ENCODE measurements at regions not wholly inside any gene's neighbourhood (a gene's known extent, or its start where the extent isn't known, plus 50 kb on each side); places are given as distances from the start of the nearest gene placed in this dataset.

DNA sequence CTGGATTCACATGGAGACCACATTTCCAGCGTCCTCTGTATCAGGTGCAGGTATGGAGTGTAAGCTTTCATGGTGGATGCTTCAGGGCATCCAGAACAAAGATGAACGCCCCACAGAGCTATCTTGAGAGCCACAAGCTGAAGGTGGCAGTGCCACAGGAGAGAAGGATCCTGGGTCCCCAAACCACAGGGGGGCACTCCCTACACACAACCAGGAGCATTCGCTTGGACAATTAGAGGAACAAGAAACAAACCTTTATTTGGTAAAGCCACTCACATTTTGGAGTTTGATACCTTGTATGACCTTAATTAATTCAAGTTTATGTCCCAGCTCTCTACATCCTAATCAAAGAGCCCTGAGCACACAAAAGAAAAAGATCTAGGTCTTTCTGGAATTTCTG lies 406.3 kb downstream of the PREX1 start:
- TF ChIP-seq, protein P1, sequence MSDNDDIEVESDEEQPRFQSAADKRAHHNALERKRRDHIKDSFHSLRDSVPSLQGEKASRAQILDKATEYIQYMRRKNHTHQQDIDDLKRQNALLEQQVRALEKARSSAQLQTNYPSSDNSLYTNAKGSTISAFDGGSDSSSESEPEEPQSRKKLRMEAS (CRISPR knock-in tag; IDR thresholded peaks at IDR 0.05), result no peak
- TF ChIP-seq, protein P2, sequence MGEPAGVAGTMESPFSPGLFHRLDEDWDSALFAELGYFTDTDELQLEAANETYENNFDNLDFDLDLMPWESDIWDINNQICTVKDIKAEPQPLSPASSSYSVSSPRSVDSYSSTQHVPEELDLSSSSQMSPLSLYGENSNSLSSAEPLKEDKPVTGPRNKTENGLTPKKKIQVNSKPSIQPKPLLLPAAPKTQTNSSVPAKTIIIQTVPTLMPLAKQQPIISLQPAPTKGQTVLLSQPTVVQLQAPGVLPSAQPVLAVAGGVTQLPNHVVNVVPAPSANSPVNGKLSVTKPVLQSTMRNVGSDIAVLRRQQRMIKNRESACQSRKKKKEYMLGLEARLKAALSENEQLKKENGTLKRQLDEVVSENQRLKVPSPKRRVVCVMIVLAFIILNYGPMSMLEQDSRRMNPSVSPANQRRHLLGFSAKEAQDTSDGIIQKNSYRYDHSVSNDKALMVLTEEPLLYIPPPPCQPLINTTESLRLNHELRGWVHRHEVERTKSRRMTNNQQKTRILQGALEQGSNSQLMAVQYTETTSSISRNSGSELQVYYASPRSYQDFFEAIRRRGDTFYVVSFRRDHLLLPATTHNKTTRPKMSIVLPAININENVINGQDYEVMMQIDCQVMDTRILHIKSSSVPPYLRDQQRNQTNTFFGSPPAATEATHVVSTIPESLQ (CRISPR knock-in tag; IDR thresholded peaks at IDR 0.05), result no peak
- TF ChIP-seq, protein P3, sequence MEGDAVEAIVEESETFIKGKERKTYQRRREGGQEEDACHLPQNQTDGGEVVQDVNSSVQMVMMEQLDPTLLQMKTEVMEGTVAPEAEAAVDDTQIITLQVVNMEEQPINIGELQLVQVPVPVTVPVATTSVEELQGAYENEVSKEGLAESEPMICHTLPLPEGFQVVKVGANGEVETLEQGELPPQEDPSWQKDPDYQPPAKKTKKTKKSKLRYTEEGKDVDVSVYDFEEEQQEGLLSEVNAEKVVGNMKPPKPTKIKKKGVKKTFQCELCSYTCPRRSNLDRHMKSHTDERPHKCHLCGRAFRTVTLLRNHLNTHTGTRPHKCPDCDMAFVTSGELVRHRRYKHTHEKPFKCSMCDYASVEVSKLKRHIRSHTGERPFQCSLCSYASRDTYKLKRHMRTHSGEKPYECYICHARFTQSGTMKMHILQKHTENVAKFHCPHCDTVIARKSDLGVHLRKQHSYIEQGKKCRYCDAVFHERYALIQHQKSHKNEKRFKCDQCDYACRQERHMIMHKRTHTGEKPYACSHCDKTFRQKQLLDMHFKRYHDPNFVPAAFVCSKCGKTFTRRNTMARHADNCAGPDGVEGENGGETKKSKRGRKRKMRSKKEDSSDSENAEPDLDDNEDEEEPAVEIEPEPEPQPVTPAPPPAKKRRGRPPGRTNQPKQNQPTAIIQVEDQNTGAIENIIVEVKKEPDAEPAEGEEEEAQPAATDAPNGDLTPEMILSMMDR (IDR thresholded peaks at IDR 0.05), result no peak
- TF ChIP-seq, protein P4, sequence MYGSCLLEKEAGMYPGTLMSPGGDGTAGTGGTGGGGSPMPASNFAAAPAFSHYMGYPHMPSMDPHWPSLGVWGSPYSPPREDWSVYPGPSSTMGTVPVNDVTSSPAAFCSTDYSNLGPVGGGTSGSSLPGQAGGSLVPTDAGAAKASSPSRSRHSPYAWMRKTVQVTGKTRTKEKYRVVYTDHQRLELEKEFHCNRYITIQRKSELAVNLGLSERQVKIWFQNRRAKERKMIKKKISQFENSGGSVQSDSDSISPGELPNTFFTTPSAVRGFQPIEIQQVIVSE (CRISPR knock-in tag; IDR thresholded peaks at IDR 0.05; ENCODE audit: borderline replicate concordance), result no peak
- TF ChIP-seq, protein P5, sequence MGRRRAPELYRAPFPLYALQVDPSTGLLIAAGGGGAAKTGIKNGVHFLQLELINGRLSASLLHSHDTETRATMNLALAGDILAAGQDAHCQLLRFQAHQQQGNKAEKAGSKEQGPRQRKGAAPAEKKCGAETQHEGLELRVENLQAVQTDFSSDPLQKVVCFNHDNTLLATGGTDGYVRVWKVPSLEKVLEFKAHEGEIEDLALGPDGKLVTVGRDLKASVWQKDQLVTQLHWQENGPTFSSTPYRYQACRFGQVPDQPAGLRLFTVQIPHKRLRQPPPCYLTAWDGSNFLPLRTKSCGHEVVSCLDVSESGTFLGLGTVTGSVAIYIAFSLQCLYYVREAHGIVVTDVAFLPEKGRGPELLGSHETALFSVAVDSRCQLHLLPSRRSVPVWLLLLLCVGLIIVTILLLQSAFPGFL (CRISPR knock-in tag; IDR thresholded peaks at IDR 0.05; ENCODE audit: borderline replicate concordance), result no peak
